OCI-LY1 (cell line): ENCODE measurements at regions not wholly inside any gene's neighbourhood (a gene's known extent, or its start where the extent isn't known, plus 50 kb on each side); places are given as distances from the start of the nearest gene placed in this dataset.

Experiments used
- EZH2 ChIP-seq: fragments of 200-600 bp; sonication (generic), shearing (Covaris generic); IDR thresholded peaks from 2 replicates; pipeline ENCODE4 v1.8.0; 2017; ENCODE audit warnings: borderline replicate concordance, mixed run types, mild to moderate bottlenecking, antibody characterized with exemption, low read length, moderate library complexity, mixed read lengths
- TF ChIP-seq, protein P1 (sequence below): fragments of 200-600 bp; sonication (generic), shearing (Covaris generic); IDR thresholded peaks from 2 replicates; pipeline ENCODE4 v1.5.1; 2017; ENCODE audit warnings: mild to moderate bottlenecking, antibody characterized with exemption, low read length, moderate library complexity, mixed read lengths

- TF ChIP-seq, protein P1, sequence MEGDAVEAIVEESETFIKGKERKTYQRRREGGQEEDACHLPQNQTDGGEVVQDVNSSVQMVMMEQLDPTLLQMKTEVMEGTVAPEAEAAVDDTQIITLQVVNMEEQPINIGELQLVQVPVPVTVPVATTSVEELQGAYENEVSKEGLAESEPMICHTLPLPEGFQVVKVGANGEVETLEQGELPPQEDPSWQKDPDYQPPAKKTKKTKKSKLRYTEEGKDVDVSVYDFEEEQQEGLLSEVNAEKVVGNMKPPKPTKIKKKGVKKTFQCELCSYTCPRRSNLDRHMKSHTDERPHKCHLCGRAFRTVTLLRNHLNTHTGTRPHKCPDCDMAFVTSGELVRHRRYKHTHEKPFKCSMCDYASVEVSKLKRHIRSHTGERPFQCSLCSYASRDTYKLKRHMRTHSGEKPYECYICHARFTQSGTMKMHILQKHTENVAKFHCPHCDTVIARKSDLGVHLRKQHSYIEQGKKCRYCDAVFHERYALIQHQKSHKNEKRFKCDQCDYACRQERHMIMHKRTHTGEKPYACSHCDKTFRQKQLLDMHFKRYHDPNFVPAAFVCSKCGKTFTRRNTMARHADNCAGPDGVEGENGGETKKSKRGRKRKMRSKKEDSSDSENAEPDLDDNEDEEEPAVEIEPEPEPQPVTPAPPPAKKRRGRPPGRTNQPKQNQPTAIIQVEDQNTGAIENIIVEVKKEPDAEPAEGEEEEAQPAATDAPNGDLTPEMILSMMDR, result no peak
- no peak for TF ChIP-seq EZH2
Observed at GRCh38 chr16:65727534-65728137, 605.8 kb upstream of the CDH11 start.
